Kidney epithelial cell (primary cell): ENCODE measurements at regions not wholly inside any gene's neighbourhood (a gene's known extent, or its start where the extent isn't known, plus 50 kb on each side); places are given as distances from the start of the nearest gene placed in this dataset.

Experiments used
- DNase-seq: peaks from one replicate; pipeline ENCODE4 v3.0.0-alpha.2; 2010; ENCODE audit warnings: low read depth
- H3K27me3 ChIP-seq: 2 replicates; pipeline ENCODE4 v1.6.0; 2011; ENCODE audit warnings: low read length; ENCODE audit not compliant: control insufficient read depth, insufficient read depth
- H3K36me3 ChIP-seq: 2 replicates; pipeline ENCODE4 v1.5.1; 2011; ENCODE audit warnings: low read length; ENCODE audit not compliant: control insufficient read depth, insufficient read depth
- H3K4me3 ChIP-seq: 2 replicates; pipeline ENCODE4 v1.5.1; 2011; ENCODE audit warnings: low read depth, mild to moderate bottlenecking, control low read depth, low read length
- CTCF ChIP-seq: IDR thresholded peaks from 2 replicates; pipeline ENCODE4 v1.5.1; 2011; ENCODE audit warnings: mild to moderate bottlenecking, moderate library complexity, low read length, control low read depth, inconsistent platforms; ENCODE audit not compliant: insufficient read depth, poor library complexity, severe bottlenecking

- TF ChIP-seq CTCF, result no peak
- Histone ChIP-seq H3K36me3 (no peaks in the 10 kb centered on the region), H3K4me3 (no peak overlapping the region), H3K27me3 (no peaks in the 10 kb centered on the region)
- no peak for DNase-seq
Measured at GRCh38 chr4:160296476-160296875, 1193.6 kb downstream of the RAPGEF2 start.

- no peak for DNase-seq
- no peak for TF ChIP-seq CTCF
- Histone ChIP-seq H3K27me3 (no peaks in the 10 kb centered on the region), H3K4me3 (no peak overlapping the region), H3K36me3 (no peaks in the 10 kb centered on the region)
Measured at GRCh38 chr4:160299177-160299576, 1196.3 kb downstream of the RAPGEF2 start.

- Histone ChIP-seq H3K4me3 (no peak overlapping the region), H3K36me3 (no peaks in the 10 kb centered on the region), H3K27me3 (no peaks in the 10 kb centered on the region)
- no peak for DNase-seq
- no peak for TF ChIP-seq CTCF
Measured at GRCh38 chr4:160299608-160300007, 1196.7 kb downstream of the RAPGEF2 start.

GRCh38 chr4:160316036-160316435 lies 1213.2 kb downstream of the RAPGEF2 start:
- no peak for DNase-seq
- no peak for TF ChIP-seq CTCF
- no peaks in the 10 kb centered on the region for H3K36me3 ChIP-seq
- H3K4me3 ChIP-seq, result no peak overlapping the region
- H3K27me3 ChIP-seq, result no peaks in the 10 kb centered on the region

- DNase-seq, result no peak
- H3K27me3 ChIP-seq, result no peaks in the 10 kb centered on the region
- no peak overlapping the region for H3K4me3 ChIP-seq
- H3K36me3 ChIP-seq, result no peaks in the 10 kb centered on the region
- TF ChIP-seq CTCF, result no peak
Measured at GRCh38 chr4:160318567-160319220, 1215.8 kb downstream of the RAPGEF2 start.

- no peak for TF ChIP-seq CTCF
- no peaks in the 10 kb centered on the region for H3K36me3 ChIP-seq
- no peaks in the 10 kb centered on the region for H3K27me3 ChIP-seq
- peak; percentile 56 for DNase-seq
- no peak overlapping the region for H3K4me3 ChIP-seq
Measured at GRCh38 chr4:160319221-160319867, 1216.5 kb downstream of the RAPGEF2 start.
